ENCODE measurements at regions not wholly inside any gene's neighbourhood (a gene's known extent, or its start where the extent isn't known, plus 50 kb on each side); places are given as distances from the start of the nearest gene placed in this dataset.

GRCh38 chr17:15042311-15042710, 222.8 kb downstream of the PMP22 start:
- no peak for DNase-seq (ENCODE audit: low spot score)

- DNase-seq (ENCODE audit: low spot score): no peak
Observed at GRCh38 chr17:15039366-15039765, 225.8 kb downstream of the PMP22 start.

- DNase-seq (ENCODE audit: low spot score): no peak
Observed at GRCh38 chr17:15038656-15039055, 226.5 kb downstream of the PMP22 start.

GRCh38 chr17:15036238-15036637, 228.9 kb downstream of the PMP22 start:
- DNase-seq (ENCODE audit: low spot score): no peak

DNA sequence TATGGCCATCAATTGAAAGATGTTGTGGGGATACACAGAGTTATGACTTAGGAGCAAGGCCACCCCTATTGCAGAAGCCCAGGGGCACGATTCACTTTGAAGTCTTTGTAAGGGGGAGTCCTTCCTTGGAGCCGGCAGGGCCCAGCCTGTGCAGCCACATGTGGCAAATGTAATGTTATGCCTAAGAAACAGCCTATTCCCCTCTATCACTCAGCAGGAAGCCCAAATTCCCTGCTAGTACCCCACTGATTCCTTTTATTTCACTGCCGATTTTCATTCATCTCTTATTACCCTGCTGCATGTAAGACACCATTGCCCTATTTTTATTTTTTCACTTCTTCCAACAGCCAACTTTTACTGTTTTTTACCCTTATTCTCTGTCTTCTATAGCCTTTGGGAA, 233.2 kb downstream of the PMP22 start:
- no peak for DNase-seq (ENCODE audit: low spot score)

GRCh38 chr17:15029469-15029868, 235.7 kb downstream of the PMP22 start:
- no peak for DNase-seq (ENCODE audit: low spot score)

DNA sequence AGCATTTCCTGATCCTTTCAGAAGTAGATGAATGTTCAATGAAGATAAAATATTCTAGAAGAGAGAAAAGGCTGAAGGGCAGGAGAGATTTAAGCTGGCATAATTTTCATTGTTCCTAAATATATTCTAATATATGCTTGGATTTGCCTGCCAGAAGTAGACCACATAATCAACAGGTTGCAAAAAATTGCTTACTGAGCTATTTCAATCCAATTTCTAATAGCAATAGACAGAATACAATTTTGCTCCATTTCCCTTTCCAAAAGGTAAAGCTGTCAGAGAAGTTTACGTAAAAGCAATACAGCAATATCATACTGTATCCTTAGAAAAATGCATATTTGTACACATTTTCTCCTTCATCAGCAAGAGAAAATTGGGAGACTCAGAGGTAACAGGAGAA, 237.3 kb downstream of the PMP22 start:
- DNase-seq (ENCODE audit: low spot score): no peak

DNA sequence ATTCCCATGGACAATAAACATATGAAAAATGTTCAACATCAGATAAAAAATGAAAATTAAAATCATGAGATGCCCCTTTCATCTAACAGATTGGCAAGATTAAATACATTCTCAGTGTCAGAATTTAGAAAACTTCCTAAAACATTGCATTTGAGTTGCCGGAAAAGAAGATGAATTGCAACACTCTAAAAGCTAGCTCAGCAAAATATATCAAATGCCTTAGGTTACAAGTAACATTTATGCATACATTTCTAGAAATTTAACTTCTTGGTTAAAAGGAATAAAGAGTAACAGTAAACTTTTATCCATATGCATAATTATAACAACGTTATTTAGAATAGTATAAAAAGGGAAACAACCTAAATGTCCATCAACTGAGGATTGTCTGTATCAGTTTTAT, 239.0 kb downstream of the PMP22 start:
- DNase-seq (ENCODE audit: low spot score): no peak

- DNase-seq (ENCODE audit: low spot score): no peak
Observed at GRCh38 chr17:15023589-15024336, 241.4 kb downstream of the PMP22 start.

- DNase-seq (ENCODE audit: low spot score): no peak
Observed at GRCh38 chr17:15019158-15019557, 246.0 kb downstream of the PMP22 start.

DNA sequence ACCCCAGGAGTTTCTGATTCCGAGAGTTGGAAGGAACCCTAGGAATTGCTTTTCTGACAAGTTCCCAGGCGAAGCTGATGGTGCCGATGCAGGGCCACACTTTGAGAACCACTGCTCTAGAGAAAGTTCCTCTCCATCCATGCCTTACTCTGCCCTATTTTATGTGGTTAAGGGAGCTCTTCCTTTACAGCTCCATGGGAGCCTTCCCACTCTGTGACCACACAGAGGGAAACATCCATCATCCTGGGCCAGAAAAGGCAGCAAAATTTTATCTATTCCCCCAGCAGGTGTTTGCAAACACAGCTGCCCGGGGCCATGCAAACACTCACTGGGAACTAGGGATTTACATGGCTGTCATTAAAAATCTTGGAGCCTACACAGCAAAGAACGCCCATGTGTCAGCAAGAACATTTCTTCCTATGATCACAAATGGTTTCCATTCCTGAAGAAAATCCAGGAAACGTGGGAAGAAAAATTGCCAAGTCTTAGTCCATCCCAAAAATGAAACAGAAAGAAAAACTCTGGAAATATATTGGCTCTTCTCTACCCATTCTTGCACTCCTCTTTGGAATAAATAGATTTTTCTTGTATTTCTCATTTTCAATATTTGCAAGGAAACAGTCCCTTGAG, 252.7 kb downstream of the PMP22 start:
- no peak for DNase-seq (ENCODE audit: low spot score)

DNA sequence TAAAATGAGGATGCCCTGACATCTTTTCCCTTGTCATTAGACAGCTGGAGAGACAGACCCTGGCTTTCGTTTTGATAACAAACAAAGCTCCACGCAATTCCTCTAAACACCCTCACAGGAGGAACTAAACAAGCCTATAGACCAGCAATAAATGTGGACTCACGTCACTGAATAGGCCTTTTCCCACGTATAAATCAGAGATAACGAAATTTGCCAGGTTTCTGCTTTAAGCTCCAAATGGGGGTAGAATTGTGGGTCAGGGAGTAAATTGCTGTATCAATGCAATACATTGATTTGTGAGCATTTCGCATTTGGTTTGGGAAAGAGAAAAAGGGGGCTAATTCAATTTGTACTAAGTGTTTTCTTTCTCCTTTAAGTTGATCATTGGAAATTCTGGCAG, 256.0 kb downstream of the PMP22 start:
- DNase-seq (ENCODE audit: low spot score): no peak

DNA sequence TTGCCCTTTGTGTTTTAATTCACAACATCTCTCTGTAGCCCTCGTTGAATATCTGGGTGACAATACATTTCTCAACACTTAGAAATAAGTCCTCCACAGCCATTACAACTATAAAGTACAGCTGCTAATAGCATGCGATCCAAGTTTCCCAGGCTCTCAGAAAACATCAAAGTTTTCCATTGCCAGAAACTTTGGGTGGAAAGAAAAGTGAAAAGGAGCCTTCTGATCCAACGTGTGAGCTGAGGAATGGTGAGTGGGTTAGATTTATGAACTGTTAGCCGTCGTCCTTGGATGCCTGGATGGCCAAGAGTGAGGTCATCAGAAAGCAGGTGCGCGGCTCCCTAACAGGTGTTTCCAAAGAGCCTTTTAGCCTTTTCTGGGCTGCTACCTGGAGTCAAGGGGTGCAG, 258.0 kb downstream of the PMP22 start:
- DNase-seq (ENCODE audit: low spot score): no peak

DNA sequence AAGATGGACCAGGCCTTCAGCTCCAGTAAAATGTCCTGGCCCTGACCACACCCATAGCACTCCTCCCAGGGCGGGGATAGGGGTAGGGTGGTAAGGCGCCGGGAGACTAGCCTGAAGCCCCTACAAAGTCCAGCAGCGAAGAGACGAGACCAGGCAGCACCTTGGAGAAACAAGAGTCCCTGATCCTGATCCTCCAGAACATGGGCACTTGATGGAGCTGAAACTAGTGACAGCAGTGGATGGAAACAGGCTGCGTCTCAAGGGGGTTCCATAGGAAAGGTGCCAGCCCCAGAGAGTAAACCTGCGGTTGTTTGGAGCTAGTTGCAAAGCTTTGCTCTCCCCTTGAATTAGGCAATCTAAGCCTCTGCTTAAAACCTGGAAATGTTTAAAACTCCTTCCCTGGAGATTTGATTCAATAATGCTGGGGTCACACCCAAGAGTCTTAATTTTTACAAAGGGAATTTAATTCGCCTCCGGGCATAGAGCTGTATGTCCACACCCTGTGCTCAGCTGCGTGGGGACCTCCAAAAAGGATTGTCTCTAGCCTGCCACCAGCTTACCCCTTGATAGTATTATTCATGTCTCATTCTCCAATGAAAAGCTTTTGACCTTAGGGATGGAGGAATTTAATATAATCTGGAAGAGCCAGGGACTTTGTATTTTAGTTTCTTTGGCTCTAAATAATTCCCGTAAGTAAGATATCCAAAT, 258.6 kb downstream of the PMP22 start:
- DNase-seq (ENCODE audit: low spot score): no peak

GRCh38 chr17:15000661-15001060, 264.5 kb downstream of the PMP22 start:
- no peak for DNase-seq (ENCODE audit: low spot score)

GRCh38 chr17:14997290-14997689, 267.8 kb downstream of the PMP22 start:
- DNase-seq (ENCODE audit: low spot score): no peak

DNA sequence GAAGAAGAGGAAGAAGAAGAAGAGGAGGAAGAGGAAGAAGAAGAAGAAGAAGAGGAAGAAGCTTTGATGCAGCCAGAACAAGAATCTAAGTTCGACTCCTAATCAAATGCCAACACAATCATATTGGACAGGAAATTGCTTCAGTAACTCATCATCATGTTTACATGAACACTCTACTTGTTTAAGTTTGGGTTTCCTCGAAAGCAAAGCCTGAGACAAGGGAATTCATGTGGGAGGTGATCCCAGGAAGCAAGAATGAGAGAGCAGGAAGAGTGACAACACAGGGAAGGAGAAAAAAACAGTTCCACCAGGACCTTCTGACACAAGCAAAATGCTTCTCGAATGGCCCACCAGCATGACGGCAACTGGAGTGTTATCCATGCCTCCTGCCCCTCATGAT, 279.0 kb downstream of the PMP22 start:
- DNase-seq (ENCODE audit: low spot score): no peak

DNA sequence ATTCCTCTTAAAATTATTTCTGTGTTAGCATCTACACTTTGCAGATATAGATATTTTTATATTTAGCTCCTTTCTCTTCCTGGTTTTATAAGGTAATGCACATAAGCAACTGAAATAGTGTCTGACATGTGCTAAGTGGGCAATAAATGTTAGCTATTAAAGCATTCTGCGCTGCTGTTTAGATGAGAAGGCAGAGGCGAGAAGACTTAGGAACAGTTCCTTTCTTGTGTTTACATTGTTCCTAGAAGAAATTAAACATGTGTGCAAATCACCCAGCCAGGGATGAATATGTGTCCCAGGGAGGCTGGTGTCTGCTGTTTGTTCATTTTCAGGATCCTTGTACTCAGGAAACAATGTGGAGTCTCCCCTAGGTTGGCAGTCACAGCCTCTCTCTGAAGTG, 292.3 kb downstream of the PMP22 start:
- DNase-seq (ENCODE audit: low spot score): no peak

GRCh38 chr17:14971054-14971453, 294.1 kb downstream of the PMP22 start:
- DNase-seq (ENCODE audit: low spot score): no peak

DNA sequence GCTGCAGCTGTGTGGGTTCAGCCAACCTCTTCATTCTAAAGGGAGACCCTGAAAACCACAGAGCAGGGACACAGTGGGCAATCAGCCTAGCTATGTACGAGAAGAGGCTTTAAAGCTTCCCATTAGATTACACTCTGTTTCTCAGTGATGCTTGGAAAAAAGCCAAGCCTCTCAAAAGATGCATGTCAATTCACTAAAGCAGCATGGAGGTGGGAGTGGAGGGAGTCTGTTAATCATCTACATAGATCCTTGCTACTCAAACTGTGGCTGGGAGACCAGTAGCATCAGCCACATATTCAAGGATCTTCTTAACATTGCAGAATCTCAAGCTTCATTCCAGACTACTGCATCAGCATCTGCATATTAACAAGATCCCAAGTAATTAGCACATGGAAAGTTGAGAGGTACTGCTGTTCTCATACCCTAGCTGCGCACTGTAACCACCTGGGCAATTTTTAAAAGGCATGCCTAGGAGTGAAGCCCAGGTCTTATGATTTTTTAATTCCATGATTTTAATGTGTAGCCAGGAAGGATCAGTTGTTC, 305.9 kb downstream of the PMP22 start:
- no peak for DNase-seq (ENCODE audit: low spot score)

DNA sequence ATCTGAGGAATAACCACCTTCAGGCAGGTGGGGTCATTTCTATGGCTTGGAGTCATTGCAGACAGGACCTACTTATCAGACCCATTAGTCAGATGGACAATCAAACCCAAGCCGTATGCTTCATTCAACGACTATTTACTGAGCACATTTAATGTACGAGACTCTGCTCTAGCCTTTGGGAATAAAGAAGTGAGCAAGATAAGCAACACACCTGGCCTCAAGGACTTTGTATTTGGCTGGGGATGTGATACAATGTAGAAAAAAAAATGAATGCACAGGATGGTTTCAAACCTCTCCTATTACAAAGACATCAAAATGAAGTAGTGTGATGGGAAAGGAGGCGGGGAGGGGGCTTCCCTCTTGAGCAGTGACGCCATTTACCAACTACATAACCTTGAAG, 311.7 kb downstream of the PMP22 start:
- DNase-seq (ENCODE audit: low spot score): no peak

DNA sequence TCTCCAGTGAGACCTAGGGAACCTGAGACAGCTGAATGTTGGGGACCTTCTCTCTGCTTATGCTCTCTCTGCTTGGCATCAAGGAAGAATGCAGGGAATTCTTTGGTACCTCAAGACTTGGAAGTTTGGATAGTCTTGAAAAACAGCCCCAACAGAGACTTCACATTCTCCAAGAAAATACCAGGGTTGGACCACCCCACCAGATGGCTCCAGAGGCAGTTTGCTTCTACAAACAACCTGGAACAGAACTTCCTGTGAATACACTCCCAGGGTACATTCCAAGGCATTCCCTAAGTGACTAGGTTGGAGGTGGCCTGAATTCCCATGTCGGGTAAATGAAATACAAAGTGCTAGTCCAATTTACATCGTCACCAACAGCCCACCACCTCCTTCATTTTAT, 314.4 kb downstream of the PMP22 start:
- no peak for DNase-seq (ENCODE audit: low spot score)

GRCh38 chr17:14950216-14950615, 314.9 kb downstream of the PMP22 start:
- DNase-seq (ENCODE audit: low spot score): no peak
